ENCODE measurements at regions not wholly inside any gene's neighbourhood (a gene's known extent, or its start where the extent isn't known, plus 50 kb on each side); places are given as distances from the start of the nearest gene placed in this dataset.

DNA sequence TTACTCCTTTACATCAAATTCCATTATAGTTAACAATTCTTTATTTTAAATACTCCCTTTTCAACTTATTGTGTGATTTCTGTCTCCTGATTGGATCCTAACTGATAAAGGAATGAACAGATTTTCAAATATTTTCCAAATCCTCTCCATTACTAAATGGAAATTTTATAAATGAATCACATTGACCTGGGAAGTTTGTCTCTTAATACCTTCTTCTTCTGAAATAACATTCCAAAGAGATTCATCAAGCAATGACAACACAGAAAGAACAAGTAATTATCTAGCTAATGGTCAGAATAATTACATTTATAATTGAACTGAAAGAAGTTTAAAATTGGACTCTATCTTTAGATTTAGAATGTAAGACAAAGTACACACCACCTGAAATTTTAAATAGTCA, 515.4 kb upstream of the PTCHD4 start:
- TF ChIP-seq CTCF (IDR thresholded peaks at IDR 0.05) (no peak), POLR2A (IDR thresholded peaks at IDR 0.05) (no peak), POLR2AphosphoS5 (IDR thresholded peaks at IDR 0.05) (no peak)
